H1 (cell line): ENCODE measurements at regions not wholly inside any gene's neighbourhood (a gene's known extent, or its start where the extent isn't known, plus 50 kb on each side); places are given as distances from the start of the nearest gene placed in this dataset.

Experiments
- ASH2L ChIP-seq: fragments of 200-600, 300-600 bp; sonication (generic); IDR thresholded peaks from one replicate; pipeline ENCODE4 v1.7.1; 2017; ENCODE audit warnings: low read length
- ATF2 ChIP-seq: IDR thresholded peaks from 2 replicates; pipeline ENCODE4 v1.6.1; 2012; ENCODE audit warnings: low read length, inconsistent platforms
- BACH1 ChIP-seq: IDR thresholded peaks from 2 replicates; pipeline ENCODE4 v1.6.1; 2012; ENCODE audit warnings: low read length, improper control_type of control experiment
- CHD7 ChIP-seq: fragments of 300-600 bp; sonication (generic); IDR thresholded peaks from 2 replicates; pipeline ENCODE4 v1.7.1; 2012; ENCODE audit warnings: low read length, moderate library complexity, mild to moderate bottlenecking, inconsistent platforms; ENCODE audit not compliant: insufficient replicate concordance
- EP300 ChIP-seq, 2 experiments: IDR thresholded peaks; 1 replicate in 1 of 2; 2 replicates in 1 of 2; pipeline ENCODE4 v1.6.1; 2011 to 2012; ENCODE audit warnings: low read depth in 2 of 2, low read length in 2 of 2, mild to moderate bottlenecking in 2 of 2, borderline replicate concordance in 1 of 2, inconsistent platforms in 1 of 2, moderate library complexity in 1 of 2
- EZH2 ChIP-seq: fragments of 200-600 bp; sonication (generic); IDR thresholded peaks from 2 replicates; pipeline ENCODE4 v1.7.1; 2012; ENCODE audit warnings: low read depth, mild to moderate bottlenecking, moderate library complexity, low read length, inconsistent platforms; ENCODE audit not compliant: severe bottlenecking
- FOSL1 ChIP-seq: IDR thresholded peaks from 2 replicates; pipeline ENCODE4 v1.6.1; 2011; ENCODE audit warnings: mild to moderate bottlenecking, low read depth, low read length, moderate library complexity; ENCODE audit not compliant: insufficient read depth
- GTF2F1 ChIP-seq: IDR thresholded peaks from 2 replicates; pipeline ENCODE4 v1.6.1; 2012; ENCODE audit warnings: low read depth, low read length, improper control_type of control experiment, borderline replicate concordance
- JUN ChIP-seq: IDR thresholded peaks from 2 replicates; pipeline ENCODE4 v1.6.1; 2011; ENCODE audit warnings: low read depth, mild to moderate bottlenecking, improper control_type of control experiment, low read length
- PHF8 ChIP-seq: fragments of 200-600 bp; sonication (generic); conservative IDR thresholded peaks from 2 replicates; pipeline ENCODE4 v1.7.1; 2012; ENCODE audit warnings: low read depth, mild to moderate bottlenecking, inconsistent platforms, low read length, moderate library complexity
- TEAD4 ChIP-seq: IDR thresholded peaks from 2 replicates; pipeline ENCODE4 v1.6.1; 2012; ENCODE audit warnings: low read depth, low read length, inconsistent platforms, mixed read lengths

DNA sequence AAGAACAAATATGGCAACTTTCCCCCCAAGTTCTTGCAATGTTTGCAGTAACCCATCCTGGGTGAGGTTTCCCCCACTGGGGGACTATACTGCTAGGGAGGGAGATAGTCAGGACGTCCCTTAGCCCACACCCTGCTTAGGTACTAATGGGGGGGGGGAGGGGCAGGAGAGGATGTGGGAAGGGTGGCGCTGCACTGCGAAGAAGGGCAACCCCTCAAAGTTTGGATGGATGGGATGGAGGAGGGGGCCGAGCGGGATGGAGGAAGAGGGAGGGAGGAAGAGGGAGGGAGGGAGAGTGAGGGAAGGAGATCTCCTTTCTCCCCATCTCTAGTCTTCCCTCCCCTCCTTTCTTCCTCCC, 100.6 kb upstream of the HSD17B12 start (continued):
- TF ChIP-seq CHD7 (no peak), FOSL1 (no peak), ATF2 (no peak), EP300 (IDR thresholded peaks at IDR 0.05; ENCODE audit: borderline replicate concordance in 1 of 2, low read depth in 2 of 2, low read length in 2 of 2) (no peak), PHF8 (no peak), BACH1 (no peak), GTF2F1 (no peak), TEAD4 (no peak), EZH2 (no peak), ASH2L (peak; percentile 18), JUN (no peak)
